ENCODE measurements at regions not wholly inside any gene's neighbourhood (a gene's known extent, or its start where the extent isn't known, plus 50 kb on each side); places are given as distances from the start of the nearest gene placed in this dataset.

DNA sequence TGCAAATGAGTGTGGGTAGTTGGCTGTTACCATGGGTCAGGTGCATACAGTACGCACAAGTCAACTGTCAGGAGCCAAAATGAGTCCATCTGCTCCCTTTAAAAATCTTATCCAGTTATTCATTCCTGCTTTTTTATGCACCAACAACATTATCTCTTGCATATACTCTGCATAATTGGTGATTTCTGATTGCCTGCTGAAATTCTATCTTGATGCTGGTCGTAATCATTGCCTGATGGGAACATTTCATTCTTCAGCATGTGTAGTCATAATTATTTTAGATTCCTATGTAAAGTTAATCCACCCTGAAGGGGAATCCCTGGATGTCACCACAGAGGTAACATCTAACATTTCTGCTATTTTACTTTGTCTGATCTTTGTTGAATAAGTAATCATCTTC lies 102.2 kb upstream of the RND3 start:
- CTCF ChIA-PET = no interaction called here
- intact Hi-C loops (cut with micrococcal nuclease) = loop anchor here (1.0 to 5.0 kb wide), 2 partner anchors 12 to 62 kb away; no protein-coding TSS in a partner anchor
- TF ChIP-seq EZH2phosphoT487 (IDR thresholded peaks at IDR 0.05; ENCODE audit: borderline replicate concordance, low read length) (no peak), EZH2 (IDR thresholded peaks at IDR 0.05; ENCODE audit: low read length, unreplicated experiment) (no peak)
- TF ChIP-seq, protein P1, sequence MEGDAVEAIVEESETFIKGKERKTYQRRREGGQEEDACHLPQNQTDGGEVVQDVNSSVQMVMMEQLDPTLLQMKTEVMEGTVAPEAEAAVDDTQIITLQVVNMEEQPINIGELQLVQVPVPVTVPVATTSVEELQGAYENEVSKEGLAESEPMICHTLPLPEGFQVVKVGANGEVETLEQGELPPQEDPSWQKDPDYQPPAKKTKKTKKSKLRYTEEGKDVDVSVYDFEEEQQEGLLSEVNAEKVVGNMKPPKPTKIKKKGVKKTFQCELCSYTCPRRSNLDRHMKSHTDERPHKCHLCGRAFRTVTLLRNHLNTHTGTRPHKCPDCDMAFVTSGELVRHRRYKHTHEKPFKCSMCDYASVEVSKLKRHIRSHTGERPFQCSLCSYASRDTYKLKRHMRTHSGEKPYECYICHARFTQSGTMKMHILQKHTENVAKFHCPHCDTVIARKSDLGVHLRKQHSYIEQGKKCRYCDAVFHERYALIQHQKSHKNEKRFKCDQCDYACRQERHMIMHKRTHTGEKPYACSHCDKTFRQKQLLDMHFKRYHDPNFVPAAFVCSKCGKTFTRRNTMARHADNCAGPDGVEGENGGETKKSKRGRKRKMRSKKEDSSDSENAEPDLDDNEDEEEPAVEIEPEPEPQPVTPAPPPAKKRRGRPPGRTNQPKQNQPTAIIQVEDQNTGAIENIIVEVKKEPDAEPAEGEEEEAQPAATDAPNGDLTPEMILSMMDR (conservative IDR thresholded peaks at IDR 0.05; ENCODE audit: low read depth, low read length) = no peak
- Histone ChIP-seq H3K9me3 (ENCODE audit: low read length) (no peaks in the 10 kb centered on the region), H3K4me2 (ENCODE audit: low read length) (no peak overlapping the region), H3K4me1 (ENCODE audit: insufficient read depth, low read length) (peaks cover 36% of the 10 kb centered on the region), H3K9ac (ENCODE audit: low read length) (no peak overlapping the region), H3K9me2 (replicated peaks; ENCODE audit: low read length) (no peaks in the 10 kb centered on the region), H2AFZ (ENCODE audit: low read length) (no peak overlapping the region), H3K27me3 (ENCODE audit: low read length) (no peaks in the 10 kb centered on the region), H4K20me1 (ENCODE audit: low read length) (no peaks in the 10 kb centered on the region), H3F3A (ENCODE audit: low read length, unreplicated experiment) (no peaks in the 10 kb centered on the region), H3K4me3 (ENCODE audit: low read length) (no peak overlapping the region), H3K27ac (ENCODE audit: low read length) (no peak overlapping the region), H3K36me3 (ENCODE audit: low read depth, low read length) (no peaks in the 10 kb centered on the region), H3K79me2 (ENCODE audit: low read length) (no peaks in the 10 kb centered on the region)
- ATAC-seq (no peak), DNase-seq (no peak)
- POLR2A ChIA-PET (ENCODE audit: unreplicated experiment) = no interaction called here
- BruUV-seq (replicated peaks) = no TSS peak

DNA sequence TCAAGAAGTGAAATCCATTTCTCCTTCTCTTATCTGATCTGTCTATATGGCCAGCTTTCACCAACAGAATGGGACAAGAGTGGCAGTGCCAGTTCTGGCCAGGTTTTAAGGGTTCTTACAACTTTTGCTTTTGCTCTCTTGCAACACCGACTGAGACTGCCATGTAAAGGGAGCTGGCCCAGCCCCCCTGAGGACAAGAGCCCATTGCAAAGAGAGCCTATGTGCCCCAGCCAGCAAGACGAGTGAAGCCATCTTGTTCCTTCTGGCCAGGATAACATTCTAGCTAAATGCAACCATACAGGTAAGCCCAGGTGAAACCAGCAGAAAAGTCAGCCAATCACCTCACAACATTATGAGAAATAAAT lies 101.0 kb upstream of the RND3 start:
- no peak overlapping the region for H3K27ac ChIP-seq (ENCODE audit: low read length)
- H3K4me1 ChIP-seq (ENCODE audit: insufficient read depth, low read length) = peaks cover 36% of the 10 kb centered on the region
- ATAC-seq = no peak
- no peak overlapping the region for H3K9ac ChIP-seq (ENCODE audit: low read length)
- no peak for DNase-seq
- no peaks in the 10 kb centered on the region for H3K9me2 ChIP-seq (replicated peaks; ENCODE audit: low read length)
- no peaks in the 10 kb centered on the region for H3K36me3 ChIP-seq (ENCODE audit: low read depth, low read length)
- ChIA-PET CTCF (no interaction called here), POLR2A (ENCODE audit: unreplicated experiment) (no interaction called here)
- intact Hi-C loops (cut with micrococcal nuclease) = loop anchor here (5.0 kb wide), 1 partner anchor 61 kb away; no protein-coding TSS in a partner anchor
- H3K9me3 ChIP-seq (ENCODE audit: low read length) = no peaks in the 10 kb centered on the region
- H3K79me2 ChIP-seq (ENCODE audit: low read length) = no peaks in the 10 kb centered on the region
- no peak overlapping the region for H2AFZ ChIP-seq (ENCODE audit: low read length)
- TF ChIP-seq EZH2phosphoT487 (IDR thresholded peaks at IDR 0.05; ENCODE audit: borderline replicate concordance, low read length) = no peak
- no peak for TF ChIP-seq EZH2 (IDR thresholded peaks at IDR 0.05; ENCODE audit: low read length, unreplicated experiment)
- TF ChIP-seq, protein P1 (conservative IDR thresholded peaks at IDR 0.05; ENCODE audit: low read depth, low read length) = no peak
- H3F3A ChIP-seq (ENCODE audit: low read length, unreplicated experiment) = no peaks in the 10 kb centered on the region
- no peak overlapping the region for H3K4me3 ChIP-seq (ENCODE audit: low read length)
- no peaks in the 10 kb centered on the region for H4K20me1 ChIP-seq (ENCODE audit: low read length)
- H3K4me2 ChIP-seq (ENCODE audit: low read length) = no peak overlapping the region
- H3K27me3 ChIP-seq (ENCODE audit: low read length) = no peaks in the 10 kb centered on the region
- BruUV-seq (replicated peaks) = no TSS peak

DNA sequence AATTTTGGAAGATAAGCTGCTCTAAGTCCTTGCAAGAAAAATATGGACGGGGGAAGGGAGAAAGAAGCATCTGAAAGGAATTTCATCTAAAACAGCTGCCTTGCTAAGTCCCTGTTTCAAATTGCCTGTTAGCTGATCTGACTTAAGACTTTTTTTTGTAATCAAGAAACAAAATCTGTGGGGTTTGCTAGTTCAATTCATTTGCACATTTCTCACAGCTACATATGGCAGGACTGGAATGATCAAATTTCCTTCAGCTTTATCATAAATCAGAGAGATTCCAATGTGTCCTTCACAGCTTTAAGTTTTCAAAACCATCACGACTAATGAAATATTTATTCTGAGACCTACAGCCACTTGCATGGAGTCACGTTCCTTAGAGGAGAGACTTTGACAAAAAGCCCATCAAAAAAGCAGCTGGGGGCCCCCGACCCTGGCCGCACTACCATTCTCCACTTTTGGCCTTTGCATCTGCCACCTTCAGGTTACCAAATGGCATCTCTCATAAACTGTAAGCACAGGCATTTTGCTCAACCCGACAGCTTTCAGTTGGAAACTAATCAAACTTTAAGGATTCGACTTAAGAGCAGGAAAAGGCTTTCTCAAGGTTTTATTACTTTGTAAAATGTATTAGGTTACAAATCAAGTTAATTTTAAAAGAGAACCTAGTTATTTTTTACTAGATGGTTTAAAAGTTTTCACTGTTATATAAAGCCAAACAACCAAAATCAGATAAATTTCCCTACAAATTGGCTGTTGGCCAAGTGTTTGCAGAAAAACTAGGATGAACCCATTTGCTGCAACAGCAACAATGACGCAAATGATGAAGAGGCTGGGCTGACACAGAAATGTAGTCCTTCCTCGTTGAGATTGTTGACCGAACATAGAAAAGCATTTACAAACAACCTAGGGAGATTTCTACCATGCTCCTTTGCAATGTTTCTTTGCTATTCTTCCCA lies 100.4 kb upstream of the RND3 start:
- no peaks in the 10 kb centered on the region for H3K79me2 ChIP-seq (ENCODE audit: low read length)
- TF ChIP-seq, protein P1 (conservative IDR thresholded peaks at IDR 0.05; ENCODE audit: low read depth, low read length) = no peak
- TF ChIP-seq EZH2phosphoT487 (IDR thresholded peaks at IDR 0.05; ENCODE audit: borderline replicate concordance, low read length) (no peak), EZH2 (IDR thresholded peaks at IDR 0.05; ENCODE audit: low read length, unreplicated experiment) (no peak)
- ChIA-PET CTCF (interaction anchor here (0.5 kb wide), 1 partner anchor 649 kb away, joined by 7 read pairs; no protein-coding TSS in a partner anchor), POLR2A (ENCODE audit: unreplicated experiment) (interaction anchor here (0.6 to 0.7 kb wide), 2 partner anchors 564 to 762 kb away, joined by 3 to 4 read pairs; no protein-coding TSS in a partner anchor)
- no peak overlapping the region for H3K9ac ChIP-seq (ENCODE audit: low read length)
- no peaks in the 10 kb centered on the region for H3K27me3 ChIP-seq (ENCODE audit: low read length)
- peak overlapping the region; percentile 45 for H3K27ac ChIP-seq (ENCODE audit: low read length)
- H3K9me3 ChIP-seq (ENCODE audit: low read length) = no peaks in the 10 kb centered on the region
- no peak for ATAC-seq
- 0 out of 2 replicates have a peak overlapping the region, but pooled peaks have one; percentile 2 for H3K4me2 ChIP-seq (ENCODE audit: low read length)
- peak; percentile 11 for DNase-seq
- intact Hi-C loops (cut with micrococcal nuclease) = loop anchor here (5.0 kb wide), 1 partner anchor 61 kb away; no protein-coding TSS in a partner anchor
- no peaks in the 10 kb centered on the region for H3K9me2 ChIP-seq (replicated peaks; ENCODE audit: low read length)
- no peak overlapping the region for H3K4me3 ChIP-seq (ENCODE audit: low read length)
- H4K20me1 ChIP-seq (ENCODE audit: low read length) = no peaks in the 10 kb centered on the region
- no TSS peak for BruUV-seq (replicated peaks)
- H2AFZ ChIP-seq (ENCODE audit: low read length) = no peak overlapping the region
- no peaks in the 10 kb centered on the region for H3K36me3 ChIP-seq (ENCODE audit: low read depth, low read length)
- H3K4me1 ChIP-seq (ENCODE audit: insufficient read depth, low read length) = peaks cover 36% of the 10 kb centered on the region
- no peaks in the 10 kb centered on the region for H3F3A ChIP-seq (ENCODE audit: low read length, unreplicated experiment)

Measured in PC-3 (cell line).